Fibroblast of pulmonary artery (primary cell): ENCODE measurements at regions not wholly inside any gene's neighbourhood (a gene's known extent, or its start where the extent isn't known, plus 50 kb on each side); places are given as distances from the start of the nearest gene placed in this dataset.

Source experiments
- DNase-seq: peaks from one replicate; pipeline ENCODE4 v3.0.0-alpha.2; 2010; ENCODE audit warnings: low read depth
- H3K4me3 ChIP-seq: replicated peaks from 2 replicates; pipeline ENCODE4 v1.5.1; 2011; ENCODE audit warnings: low read depth, mild to moderate bottlenecking, control low read depth, low read length, moderate library complexity
- TF ChIP-seq, protein P1 (sequence below): IDR thresholded peaks from 2 replicates; pipeline ENCODE4 v1.5.1; 2011; ENCODE audit warnings: mild to moderate bottlenecking, control low read depth, low read length, inconsistent platforms; ENCODE audit errors: missing control alignments

DNA sequence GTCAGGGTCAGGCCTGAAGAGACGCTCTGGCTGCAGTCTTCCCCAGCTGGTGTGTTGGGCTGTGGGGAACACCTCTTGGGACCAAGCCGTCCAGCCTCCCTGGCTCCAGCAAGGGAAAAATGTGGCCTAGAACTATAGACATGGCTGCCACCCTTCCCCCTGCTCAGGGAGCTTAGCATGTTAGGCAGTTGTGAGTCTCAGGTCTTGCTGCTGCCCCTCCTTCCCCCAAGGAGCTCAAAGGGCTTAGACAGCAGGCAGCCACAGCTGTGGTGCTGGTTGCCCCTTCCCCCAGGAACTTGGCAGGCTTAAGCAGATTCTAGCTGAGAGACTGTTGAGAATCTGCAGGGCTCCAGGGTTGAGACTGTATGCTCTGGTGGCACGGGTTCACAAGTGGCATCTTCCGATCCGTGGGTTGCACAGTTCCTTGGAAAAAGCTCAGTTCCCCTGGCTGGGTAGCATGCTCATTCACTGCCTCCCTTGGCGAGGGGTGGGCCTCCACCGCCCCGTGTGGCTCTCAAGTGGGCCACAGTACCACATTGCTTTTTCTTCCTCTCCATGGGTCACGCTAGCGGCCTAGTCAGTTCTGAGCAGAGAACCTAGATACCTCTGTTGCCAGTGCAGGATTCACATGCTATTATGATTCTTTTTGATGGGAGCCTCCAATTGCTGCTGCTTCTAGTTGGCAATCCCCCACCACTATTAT, 1258.6 kb downstream of the OLFM4 start:
- DNase-seq = no peak
- no peak overlapping the region for H3K4me3 ChIP-seq
- TF ChIP-seq, protein P1, sequence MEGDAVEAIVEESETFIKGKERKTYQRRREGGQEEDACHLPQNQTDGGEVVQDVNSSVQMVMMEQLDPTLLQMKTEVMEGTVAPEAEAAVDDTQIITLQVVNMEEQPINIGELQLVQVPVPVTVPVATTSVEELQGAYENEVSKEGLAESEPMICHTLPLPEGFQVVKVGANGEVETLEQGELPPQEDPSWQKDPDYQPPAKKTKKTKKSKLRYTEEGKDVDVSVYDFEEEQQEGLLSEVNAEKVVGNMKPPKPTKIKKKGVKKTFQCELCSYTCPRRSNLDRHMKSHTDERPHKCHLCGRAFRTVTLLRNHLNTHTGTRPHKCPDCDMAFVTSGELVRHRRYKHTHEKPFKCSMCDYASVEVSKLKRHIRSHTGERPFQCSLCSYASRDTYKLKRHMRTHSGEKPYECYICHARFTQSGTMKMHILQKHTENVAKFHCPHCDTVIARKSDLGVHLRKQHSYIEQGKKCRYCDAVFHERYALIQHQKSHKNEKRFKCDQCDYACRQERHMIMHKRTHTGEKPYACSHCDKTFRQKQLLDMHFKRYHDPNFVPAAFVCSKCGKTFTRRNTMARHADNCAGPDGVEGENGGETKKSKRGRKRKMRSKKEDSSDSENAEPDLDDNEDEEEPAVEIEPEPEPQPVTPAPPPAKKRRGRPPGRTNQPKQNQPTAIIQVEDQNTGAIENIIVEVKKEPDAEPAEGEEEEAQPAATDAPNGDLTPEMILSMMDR = no peak

DNA sequence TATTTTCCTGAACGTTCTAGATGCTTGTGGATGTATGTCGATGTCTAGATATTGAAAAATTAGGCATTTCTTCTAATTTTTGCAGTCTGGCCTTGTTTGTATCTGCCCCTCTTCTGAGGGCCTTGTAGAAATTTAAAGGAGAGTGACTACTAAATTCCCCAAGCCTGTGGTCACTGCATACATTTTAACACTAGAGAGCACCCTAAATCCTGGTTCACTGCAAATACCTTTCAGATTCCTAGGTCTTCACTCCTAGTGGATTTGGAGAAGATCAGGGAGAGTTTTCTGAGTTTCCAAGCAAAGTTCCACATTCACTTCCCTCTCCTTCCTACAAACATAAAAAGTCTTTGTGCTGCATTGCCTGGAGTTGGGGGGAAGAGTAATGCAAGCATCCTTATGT, 1272.5 kb downstream of the OLFM4 start:
- TF ChIP-seq, protein P1 = no peak
- no peak for DNase-seq
- H3K4me3 ChIP-seq = no peak overlapping the region

DNA sequence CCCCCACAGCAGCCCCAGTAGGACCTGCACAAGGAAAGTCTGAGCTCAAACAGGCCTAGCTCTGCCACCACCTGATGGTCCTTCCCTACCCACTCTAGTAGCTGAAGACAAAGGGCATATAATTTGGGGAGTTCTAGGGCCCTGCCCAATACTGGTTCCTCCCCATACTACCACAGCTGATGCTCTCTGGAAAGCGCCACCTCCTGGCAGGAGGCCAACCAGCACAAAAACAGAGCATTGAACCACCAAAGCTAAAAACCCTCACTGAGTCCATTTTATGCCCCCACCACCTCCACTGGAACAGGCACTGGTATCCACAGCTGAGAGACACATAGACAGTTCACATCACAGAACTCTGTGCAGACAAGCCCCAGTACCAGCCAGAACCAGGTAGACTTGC, 1276.8 kb downstream of the OLFM4 start:
- TF ChIP-seq, protein P1 = no peak
- DNase-seq = no peak
- H3K4me3 ChIP-seq = no peak overlapping the region

DNA sequence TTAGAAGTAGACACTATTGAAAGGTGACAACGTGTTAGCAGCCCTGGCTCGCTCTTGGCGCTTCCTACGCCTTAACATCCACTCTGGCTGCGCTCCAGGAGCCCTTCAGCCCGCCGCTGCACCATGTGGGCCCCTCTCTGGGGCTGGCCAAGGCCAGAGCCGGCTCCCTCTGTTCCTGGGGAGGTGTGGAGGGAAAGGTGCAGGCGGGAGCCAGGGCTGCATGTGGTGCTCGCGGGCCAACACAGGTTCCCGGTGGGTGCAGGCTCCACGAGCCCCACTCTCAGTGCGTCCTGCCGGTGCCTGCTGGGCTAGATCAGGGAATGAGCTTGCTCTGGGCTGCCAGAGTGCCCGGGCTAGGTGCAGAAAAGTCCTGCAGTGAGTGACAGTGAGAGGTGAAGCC, 1284.3 kb downstream of the OLFM4 start:
- no peak overlapping the region for H3K4me3 ChIP-seq
- TF ChIP-seq, protein P1 = no peak
- DNase-seq = no peak

DNA sequence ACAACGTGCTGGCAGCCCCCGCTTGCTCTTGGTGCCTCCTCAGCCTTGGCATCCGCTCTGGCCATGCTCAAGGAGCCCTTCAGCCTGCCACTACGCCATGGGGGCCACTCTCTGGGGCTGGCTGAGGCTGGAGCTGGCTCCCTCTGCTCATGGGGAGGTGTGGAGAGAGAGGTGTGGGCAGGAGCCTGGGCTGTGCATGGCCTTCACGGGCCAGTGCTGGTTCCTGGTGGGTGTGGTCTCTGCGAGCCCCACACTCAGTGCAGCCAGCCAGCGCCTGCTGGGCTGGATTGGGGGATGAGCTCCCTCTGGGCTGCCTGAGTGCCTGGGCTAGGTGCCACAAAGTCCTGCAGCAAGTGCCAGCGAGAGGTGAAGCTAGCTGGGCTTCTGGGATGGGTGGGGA, 1289.1 kb downstream of the OLFM4 start:
- DNase-seq = no peak
- TF ChIP-seq, protein P1 = no peak
- H3K4me3 ChIP-seq = no peak overlapping the region

DNA sequence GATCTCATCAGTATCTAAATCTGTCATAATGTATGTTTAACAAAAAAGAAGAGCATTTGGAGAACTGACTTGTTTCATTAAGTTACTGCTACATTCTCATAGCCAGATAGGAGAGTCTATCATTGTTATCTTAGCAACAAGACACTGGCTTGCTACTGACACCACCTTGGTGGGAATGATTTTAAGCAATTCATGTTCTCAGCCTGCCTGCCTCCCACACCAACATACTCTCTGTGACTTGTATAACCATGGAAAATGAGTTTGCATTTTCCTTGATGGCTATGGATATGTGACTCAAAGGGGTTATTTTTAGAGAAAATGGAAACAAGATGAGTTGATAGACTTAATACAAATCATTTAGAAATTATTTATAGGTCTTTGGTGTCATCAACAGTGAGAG, 1308.9 kb downstream of the OLFM4 start:
- no peak for DNase-seq
- TF ChIP-seq, protein P1 = no peak

DNA sequence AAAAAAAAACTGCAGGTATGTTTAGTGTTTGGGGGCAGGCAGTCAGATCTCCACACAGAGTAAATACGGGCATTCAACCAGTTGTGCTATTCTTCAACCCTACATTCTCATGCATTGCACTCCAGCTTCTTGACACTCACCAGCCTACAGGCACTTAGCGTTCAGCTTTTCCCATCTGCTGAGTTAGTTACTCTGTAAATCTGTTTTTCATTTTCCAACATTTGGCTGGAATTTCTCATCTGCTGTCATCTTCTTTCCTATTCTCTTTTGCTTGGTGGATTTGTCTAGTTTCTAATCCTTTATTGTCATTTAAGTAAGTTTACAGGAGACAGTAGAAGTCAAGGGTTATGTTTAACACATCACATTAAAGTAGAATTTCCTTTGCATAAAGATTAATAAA, 1318.9 kb downstream of the OLFM4 start:
- TF ChIP-seq, protein P1 = no peak
- DNase-seq = no peak
- H3K4me3 ChIP-seq = no peak overlapping the region

More for the DNA sequence above, 1308.9 kb downstream of the OLFM4 start:
- H3K4me3 ChIP-seq = no peak overlapping the region
